ENCODE measurements at regions not wholly inside any gene's neighbourhood (a gene's known extent, or its start where the extent isn't known, plus 50 kb on each side); places are given as distances from the start of the nearest gene placed in this dataset.

DNA sequence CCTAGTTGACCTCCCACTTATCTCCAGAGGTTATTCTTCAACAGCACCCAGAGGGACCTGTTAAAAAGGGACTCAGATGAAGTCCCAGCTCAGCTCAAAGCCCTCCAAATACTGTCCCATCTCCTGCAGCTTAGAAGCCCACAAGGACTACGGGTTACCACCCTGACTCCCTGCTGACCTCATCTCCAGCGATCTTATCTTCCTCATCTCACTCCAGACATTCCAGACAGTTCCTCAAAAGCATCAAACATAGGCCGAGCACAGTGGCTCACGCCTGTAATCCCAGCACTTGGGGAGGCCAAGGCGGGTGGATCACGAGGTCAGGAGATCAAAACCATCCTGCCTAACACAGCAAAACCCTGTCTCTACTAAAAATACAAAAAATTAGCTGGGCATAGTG is 263.8 kb upstream of the TLE4 start:
- no peak for TF ChIP-seq CTCF (IDR thresholded peaks at IDR 0.05)
- no peak for TF ChIP-seq POLR2A (IDR thresholded peaks at IDR 0.05)

Data from uterus (tissue), 2 donors.